ENCODE measurements at regions not wholly inside any gene's neighbourhood (a gene's known extent, or its start where the extent isn't known, plus 50 kb on each side); places are given as distances from the start of the nearest gene placed in this dataset.

DNA sequence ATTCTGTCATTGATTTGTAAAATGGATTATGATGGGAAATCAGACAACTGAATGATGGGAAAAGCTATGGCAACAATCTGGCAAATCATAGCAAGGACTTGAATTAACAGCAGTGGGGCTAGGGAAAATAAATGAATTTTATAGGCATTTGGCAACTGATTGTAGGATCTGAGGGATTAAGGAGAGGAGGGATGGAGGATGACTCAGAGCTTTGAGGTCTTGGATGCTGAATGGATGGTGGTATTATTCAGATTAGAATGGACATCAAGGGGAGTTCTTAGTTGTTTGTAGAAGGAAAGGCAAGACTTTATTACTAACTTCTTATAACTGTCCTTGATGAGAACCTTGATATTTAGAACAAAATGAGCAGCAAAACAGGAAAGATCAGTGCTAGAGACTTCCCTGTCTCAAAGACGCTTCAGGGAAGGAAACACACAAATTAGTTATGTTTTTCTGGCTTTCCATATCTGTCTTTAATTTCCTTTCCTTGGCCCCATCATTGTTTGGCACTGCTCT, 51.4 kb upstream of the HHIP start:
- H3K27me3 ChIP-seq: no peaks in the 10 kb centered on the region
- DNase-seq: peak in 1 of 2 experiments; percentile 47
- H3K27ac ChIP-seq: no peak overlapping the region
- peaks cover 3% of the 10 kb centered on the region; the same call in 1 of the 2 replicates for H3K9me3 ChIP-seq (replicated peaks)
- H3K4me3 ChIP-seq: no peak overlapping the region
- H3K4me1 ChIP-seq: peaks cover 18% of the 10 kb centered on the region
- H3K36me3 ChIP-seq: no peaks in the 10 kb centered on the region

GRCh38 chr4:144595681-144596080, 50.3 kb upstream of the HHIP start:
- Histone ChIP-seq H3K9me3 (replicated peaks) (no peaks in the 10 kb centered on the region), H3K4me1 (peaks cover 18% of the 10 kb centered on the region), H3K27me3 (no peaks in the 10 kb centered on the region), H3K27ac (no peak overlapping the region), H3K4me3 (no peak overlapping the region), H3K36me3 (no peaks in the 10 kb centered on the region)
- DNase-seq: no peak

Data from SJCRH30 (cell line).